ENCODE measurements at regions not wholly inside any gene's neighbourhood (a gene's known extent, or its start where the extent isn't known, plus 50 kb on each side); places are given as distances from the start of the nearest gene placed in this dataset.

DNA sequence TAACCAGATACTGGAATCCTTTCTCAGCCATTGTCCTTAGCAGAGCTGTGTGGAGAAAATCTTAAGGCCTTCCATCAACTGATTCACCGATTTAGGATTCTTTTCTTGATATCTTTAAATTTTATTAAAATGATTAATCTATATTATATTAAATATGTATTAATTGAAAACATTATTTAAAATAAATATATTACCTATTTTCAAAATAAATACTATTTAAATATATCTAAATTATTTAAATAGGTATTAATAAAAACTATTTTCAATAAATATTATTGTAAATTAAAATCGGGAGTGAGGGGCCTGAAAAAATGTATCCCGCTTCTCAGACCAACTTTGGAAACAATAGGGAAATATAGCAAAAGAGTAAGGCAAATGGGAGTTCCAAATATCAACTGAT, 94.0 kb upstream of the HPF1 start:
- ChIA-PET POLR2A (ENCODE audit: partially characterized antibody) (no interaction called here), CTCF (ENCODE audit: partially characterized antibody) (interaction anchor here (1.7 to 1.9 kb wide), 2 partner anchors 38 to 42 kb away, joined by 4 to 5 read pairs; no protein-coding TSS in a partner anchor)
- Histone ChIP-seq H3K27me3 (replicated peaks in 1 of 4; ENCODE audit: control insufficient read depth in 3 of 4, extremely low read depth in 1 of 4, insufficient read depth in 3 of 4, low read length in 3 of 4) (no peaks in the 10 kb centered on the region), H3K9ac (replicated peaks in 1 of 4; ENCODE audit: extremely low read depth in 1 of 4, low read depth in 3 of 4, low read length in 3 of 4) (no peak overlapping the region), H2BK5ac (ENCODE audit: low read depth, low read length) (no peak overlapping the region), H3K36me3 (ENCODE audit: control insufficient read depth in 2 of 4, insufficient read depth in 4 of 4, low read length in 3 of 4) (no peaks in the 10 kb centered on the region), H3K4me1 (replicated peaks in 1 of 4; ENCODE audit: control insufficient read depth in 3 of 4, insufficient read depth in 4 of 4, low read length in 3 of 4) (no peaks in the 10 kb centered on the region), H3K4ac (replicated peaks; ENCODE audit: insufficient read length, low read depth, low read length) (no peak overlapping the region), H4K8ac (ENCODE audit: extremely low read depth, insufficient read depth, low read length) (no peak overlapping the region), H2BK20ac (ENCODE audit: low read length) (no peak overlapping the region), H3K23ac (ENCODE audit: insufficient read length) (no peak overlapping the region), H4K91ac (replicated peaks; ENCODE audit: insufficient read length, low read length) (no peak overlapping the region), H3K79me2 (ENCODE audit: control insufficient read depth in 1 of 2, insufficient read depth in 2 of 2, low read length in 2 of 2) (no peaks in the 10 kb centered on the region), H2AFZ (ENCODE audit: low read length) (no peak overlapping the region), H2BK15ac (ENCODE audit: low read length) (no peak overlapping the region), H2AK5ac (ENCODE audit: low read depth, low read length) (no peak overlapping the region), H4K20me1 (replicated peaks in 1 of 2; ENCODE audit: control insufficient read depth in 1 of 2, insufficient read depth in 2 of 2, low read length in 2 of 2) (no peaks in the 10 kb centered on the region), H3K23me2 (ENCODE audit: low read depth, low read length) (no peaks in the 10 kb centered on the region), H3K27ac (ENCODE audit: low read depth, low read length) (no peak overlapping the region), H3K4me3 (ENCODE audit: extremely low read depth in 1 of 4, insufficient read depth in 2 of 4, low read depth in 3 of 4, low read length in 4 of 4) (no peak overlapping the region), H2BK12ac (ENCODE audit: low read depth, low read length) (no peak overlapping the region), H3K18ac (ENCODE audit: extremely low read depth, low read length) (no peak overlapping the region), H2BK120ac (replicated peaks; ENCODE audit: low read depth, low read length) (no peak overlapping the region), H3K79me1 (ENCODE audit: low read depth, low read length) (no peaks in the 10 kb centered on the region), H3K9me3 (ENCODE audit: insufficient read depth in 2 of 2, low read depth in 1 of 2, low read length in 1 of 2) (no peaks in the 10 kb centered on the region), H4K5ac (ENCODE audit: insufficient read length, low read depth, low read length) (no peak overlapping the region), H3K4me2 (ENCODE audit: insufficient read depth in 1 of 2, low read depth in 2 of 2, low read length in 2 of 2) (no peak overlapping the region), H3K14ac (ENCODE audit: insufficient read length) (no peak overlapping the region), H3K56ac (replicated peaks; ENCODE audit: insufficient read length, low read depth, low read length) (no peak overlapping the region)
- DNase-seq (ENCODE audit: low read depth in 1 of 2, low spot score in 2 of 2) (no peak), FAIRE-seq (no peak)
- 95% methylated on average over 3 of the region's 3 CpGs; no CpG with 5 or more reads in 1 of the 2 experiments for WGBS, 2 experiments (ENCODE audit: extremely low coverage in 1 of 2, insufficient coverage in 1 of 2, insufficient read length in 1 of 2, insufficient replicate concordance in 2 of 2, low coverage in 1 of 2, low lambda C conversion rate in 2 of 2, missing lambda C conversion rate in 1 of 2)
- TF ChIP-seq JUN (IDR thresholded peaks at IDR 0.05; ENCODE audit: low read depth, low read length) (no peak), EZH2 (IDR thresholded peaks at IDR 0.05; ENCODE audit: low read depth, low read length, severe bottlenecking) (no peak), SUZ12 (IDR thresholded peaks at IDR 0.05; ENCODE audit: low read length) (no peak), POLR2AphosphoS5 (IDR thresholded peaks at IDR 0.05; ENCODE audit: low read depth, low read length) (no peak), SP4 (IDR thresholded peaks at IDR 0.05; ENCODE audit: low read length) (no peak), CBX8 (IDR thresholded peaks at IDR 0.05; ENCODE audit: borderline replicate concordance, low read depth, low read length) (no peak), TEAD4 (IDR thresholded peaks at IDR 0.05; ENCODE audit: low read depth, low read length) (no peak), TAF7 (optimal IDR thresholded peaks at IDR 0.05; ENCODE audit: borderline replicate concordance, low read depth, low read length) (no peak), CHD1 (IDR thresholded peaks at IDR 0.05; ENCODE audit: low read depth, low read length) (no peak), CHD2 (IDR thresholded peaks at IDR 0.05; ENCODE audit: low read length) (no peak)
- TF ChIP-seq, protein P1, sequence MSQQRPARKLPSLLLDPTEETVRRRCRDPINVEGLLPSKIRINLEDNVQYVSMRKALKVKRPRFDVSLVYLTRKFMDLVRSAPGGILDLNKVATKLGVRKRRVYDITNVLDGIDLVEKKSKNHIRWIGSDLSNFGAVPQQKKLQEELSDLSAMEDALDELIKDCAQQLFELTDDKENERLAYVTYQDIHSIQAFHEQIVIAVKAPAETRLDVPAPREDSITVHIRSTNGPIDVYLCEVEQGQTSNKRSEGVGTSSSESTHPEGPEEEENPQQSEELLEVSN (IDR thresholded peaks at IDR 0.05): no peak
- TF ChIP-seq, protein P2, sequence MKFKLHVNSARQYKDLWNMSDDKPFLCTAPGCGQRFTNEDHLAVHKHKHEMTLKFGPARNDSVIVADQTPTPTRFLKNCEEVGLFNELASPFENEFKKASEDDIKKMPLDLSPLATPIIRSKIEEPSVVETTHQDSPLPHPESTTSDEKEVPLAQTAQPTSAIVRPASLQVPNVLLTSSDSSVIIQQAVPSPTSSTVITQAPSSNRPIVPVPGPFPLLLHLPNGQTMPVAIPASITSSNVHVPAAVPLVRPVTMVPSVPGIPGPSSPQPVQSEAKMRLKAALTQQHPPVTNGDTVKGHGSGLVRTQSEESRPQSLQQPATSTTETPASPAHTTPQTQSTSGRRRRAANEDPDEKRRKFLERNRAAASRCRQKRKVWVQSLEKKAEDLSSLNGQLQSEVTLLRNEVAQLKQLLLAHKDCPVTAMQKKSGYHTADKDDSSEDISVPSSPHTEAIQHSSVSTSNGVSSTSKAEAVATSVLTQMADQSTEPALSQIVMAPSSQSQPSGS (IDR thresholded peaks at IDR 0.05; ENCODE audit: low read length): no peak
- TF ChIP-seq, protein P3, sequence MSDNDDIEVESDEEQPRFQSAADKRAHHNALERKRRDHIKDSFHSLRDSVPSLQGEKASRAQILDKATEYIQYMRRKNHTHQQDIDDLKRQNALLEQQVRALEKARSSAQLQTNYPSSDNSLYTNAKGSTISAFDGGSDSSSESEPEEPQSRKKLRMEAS (IDR thresholded peaks at IDR 0.05): no peak

Measured in H1 (cell line).